ENCODE measurements at regions not wholly inside any gene's neighbourhood (a gene's known extent, or its start where the extent isn't known, plus 50 kb on each side); places are given as distances from the start of the nearest gene placed in this dataset.
"Not testable (repeated sequence)": the region's sequence is repeated elsewhere in the genome, so short reads cannot be mapped to it uniquely, and the experiment has no call there.

DNA sequence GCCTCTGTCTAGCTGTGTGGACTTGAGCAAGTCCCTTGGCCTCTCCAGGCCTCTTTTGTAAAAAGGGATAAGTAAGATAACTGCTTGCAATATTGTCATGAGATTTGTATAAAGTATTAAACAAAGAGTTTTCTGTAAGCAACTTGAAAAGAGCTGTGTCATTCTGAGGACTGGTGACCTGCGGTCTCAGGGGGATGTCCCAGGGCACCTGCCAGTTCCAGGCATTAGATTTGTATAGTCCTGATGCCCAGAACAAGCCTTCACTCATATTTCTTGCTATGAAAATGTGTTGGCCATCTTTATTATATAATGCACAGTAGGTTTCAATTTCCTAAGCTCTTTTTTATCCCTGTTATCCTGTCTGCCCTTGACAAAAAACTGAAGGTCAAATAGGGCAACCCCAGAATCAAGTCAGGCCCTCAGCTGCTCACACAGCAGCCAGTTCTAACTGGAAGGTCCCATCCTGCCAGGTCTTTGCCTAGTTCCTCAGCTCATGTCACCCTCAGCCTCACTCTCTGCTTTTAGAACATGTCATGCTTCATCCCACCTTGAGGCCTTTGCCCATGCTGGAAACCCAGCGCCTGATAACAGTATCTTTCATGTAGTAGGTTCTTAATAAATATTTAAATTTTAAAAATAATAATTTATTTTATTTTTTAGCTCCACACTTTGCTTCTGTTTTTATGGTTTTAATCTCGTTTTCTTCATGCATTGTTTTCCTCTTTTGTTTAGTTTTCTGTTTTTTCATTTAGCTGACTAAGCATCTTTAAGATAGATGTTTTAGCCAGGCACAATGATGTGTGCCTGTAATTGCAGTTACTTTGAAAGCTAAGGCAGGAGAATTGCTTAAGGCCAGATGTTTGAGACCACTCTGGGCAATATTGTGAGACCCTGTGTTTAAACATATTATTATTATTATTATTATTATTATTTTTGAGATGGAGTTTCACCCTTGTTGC is 87.5 kb upstream of the ZNF92 start:
- Histone ChIP-seq H3K27ac (ENCODE audit: low read length) (no peak overlapping the region), H3F3A (ENCODE audit: insufficient read depth, low read length) (no peaks in the 10 kb centered on the region), H3K9me3 (replicated peaks; ENCODE audit: insufficient read depth, low read length) (no peaks in the 10 kb centered on the region), H3K9me2 (replicated peaks; ENCODE audit: insufficient read depth, low read length) (no peaks in the 10 kb centered on the region), H3K9ac (ENCODE audit: low read length) (no peak overlapping the region), H3K36me3 (replicated peaks; ENCODE audit: insufficient read depth, low read length) (no peaks in the 10 kb centered on the region), H3K4me3 (ENCODE audit: low read length) (no peak overlapping the region), H4K20me1 (ENCODE audit: insufficient read depth, low read length) (no peaks in the 10 kb centered on the region), H3K79me2 (ENCODE audit: low read length) (no peaks in the 10 kb centered on the region), H3K27me3 (replicated peaks; ENCODE audit: insufficient read depth, low read length) (no peaks in the 10 kb centered on the region), H3K4me2 (ENCODE audit: low read depth, low read length) (no peak overlapping the region), H3K4me1 (ENCODE audit: low read length) (no peaks in the 10 kb centered on the region), H2AFZ (ENCODE audit: low read length) (no peak overlapping the region)
- no peak for DNase-seq
- TF ChIP-seq, protein P1, sequence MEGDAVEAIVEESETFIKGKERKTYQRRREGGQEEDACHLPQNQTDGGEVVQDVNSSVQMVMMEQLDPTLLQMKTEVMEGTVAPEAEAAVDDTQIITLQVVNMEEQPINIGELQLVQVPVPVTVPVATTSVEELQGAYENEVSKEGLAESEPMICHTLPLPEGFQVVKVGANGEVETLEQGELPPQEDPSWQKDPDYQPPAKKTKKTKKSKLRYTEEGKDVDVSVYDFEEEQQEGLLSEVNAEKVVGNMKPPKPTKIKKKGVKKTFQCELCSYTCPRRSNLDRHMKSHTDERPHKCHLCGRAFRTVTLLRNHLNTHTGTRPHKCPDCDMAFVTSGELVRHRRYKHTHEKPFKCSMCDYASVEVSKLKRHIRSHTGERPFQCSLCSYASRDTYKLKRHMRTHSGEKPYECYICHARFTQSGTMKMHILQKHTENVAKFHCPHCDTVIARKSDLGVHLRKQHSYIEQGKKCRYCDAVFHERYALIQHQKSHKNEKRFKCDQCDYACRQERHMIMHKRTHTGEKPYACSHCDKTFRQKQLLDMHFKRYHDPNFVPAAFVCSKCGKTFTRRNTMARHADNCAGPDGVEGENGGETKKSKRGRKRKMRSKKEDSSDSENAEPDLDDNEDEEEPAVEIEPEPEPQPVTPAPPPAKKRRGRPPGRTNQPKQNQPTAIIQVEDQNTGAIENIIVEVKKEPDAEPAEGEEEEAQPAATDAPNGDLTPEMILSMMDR (IDR thresholded peaks at IDR 0.05; ENCODE audit: low read length), result no peak
- no peak for TF ChIP-seq EZH2 (optimal IDR thresholded peaks at IDR 0.05; ENCODE audit: low read depth, low read length)
- TF ChIP-seq EZH2phosphoT487 (IDR thresholded peaks at IDR 0.05; ENCODE audit: low read length), result no peak

GRCh38 chr7:65285241-65285640 is 88.4 kb upstream of the ZNF92 start:
- not testable (repeated sequence) for H3F3A ChIP-seq (ENCODE audit: insufficient read depth, low read length); H3K9ac ChIP-seq (ENCODE audit: low read length); H3K27ac ChIP-seq (ENCODE audit: low read length); H3K9me3 ChIP-seq (replicated peaks; ENCODE audit: insufficient read depth, low read length); H2AFZ ChIP-seq (ENCODE audit: low read length); H3K27me3 ChIP-seq (replicated peaks; ENCODE audit: insufficient read depth, low read length); H3K36me3 ChIP-seq (replicated peaks; ENCODE audit: insufficient read depth, low read length); DNase-seq; H3K4me1 ChIP-seq (ENCODE audit: low read length); H3K9me2 ChIP-seq (replicated peaks; ENCODE audit: insufficient read depth, low read length); H3K4me3 ChIP-seq (ENCODE audit: low read length); H4K20me1 ChIP-seq (ENCODE audit: insufficient read depth, low read length); H3K79me2 ChIP-seq (ENCODE audit: low read length); H3K4me2 ChIP-seq (ENCODE audit: low read depth, low read length)

DNA sequence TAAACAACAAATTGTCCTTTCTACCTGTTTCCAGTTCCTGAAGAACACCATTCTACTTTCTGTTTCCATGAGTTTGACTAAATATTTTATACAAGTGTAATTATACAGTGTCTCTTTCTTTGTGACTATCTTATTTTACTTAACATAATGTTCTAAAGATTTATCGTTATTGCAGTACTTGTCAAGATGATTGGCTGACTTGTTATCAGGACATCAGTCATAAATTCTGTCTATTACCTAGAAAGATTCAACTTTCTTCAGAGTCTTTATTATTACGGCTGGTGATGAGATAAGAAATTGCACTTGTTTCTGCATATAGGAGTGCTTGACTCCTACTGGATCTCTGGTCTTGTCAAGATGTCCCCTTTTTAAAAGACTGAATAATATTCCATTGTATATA is 93.9 kb upstream of the ZNF92 start:
- no peak overlapping the region for H3K9ac ChIP-seq (ENCODE audit: low read length)
- no peak overlapping the region for H3K4me3 ChIP-seq (ENCODE audit: low read length)
- TF ChIP-seq EZH2phosphoT487 (IDR thresholded peaks at IDR 0.05; ENCODE audit: low read length) (no peak), EZH2 (optimal IDR thresholded peaks at IDR 0.05; ENCODE audit: low read depth, low read length) (no peak)
- TF ChIP-seq, protein P1 (IDR thresholded peaks at IDR 0.05; ENCODE audit: low read length), result no peak
- H3K9me2 ChIP-seq (replicated peaks; ENCODE audit: insufficient read depth, low read length), result no peaks in the 10 kb centered on the region
- no peak overlapping the region for H3K4me2 ChIP-seq (ENCODE audit: low read depth, low read length)
- no peak overlapping the region for H3K27ac ChIP-seq (ENCODE audit: low read length)
- no peaks in the 10 kb centered on the region for H3K79me2 ChIP-seq (ENCODE audit: low read length)
- H3K36me3 ChIP-seq (replicated peaks; ENCODE audit: insufficient read depth, low read length), result no peaks in the 10 kb centered on the region
- no peaks in the 10 kb centered on the region for H3F3A ChIP-seq (ENCODE audit: insufficient read depth, low read length)
- H2AFZ ChIP-seq (ENCODE audit: low read length), result no peak overlapping the region
- no peaks in the 10 kb centered on the region for H3K4me1 ChIP-seq (ENCODE audit: low read length)
- no peaks in the 10 kb centered on the region for H3K9me3 ChIP-seq (replicated peaks; ENCODE audit: insufficient read depth, low read length)
- DNase-seq, result no peak
- no peaks in the 10 kb centered on the region for H3K27me3 ChIP-seq (replicated peaks; ENCODE audit: insufficient read depth, low read length)
- H4K20me1 ChIP-seq (ENCODE audit: insufficient read depth, low read length), result no peaks in the 10 kb centered on the region

DNA sequence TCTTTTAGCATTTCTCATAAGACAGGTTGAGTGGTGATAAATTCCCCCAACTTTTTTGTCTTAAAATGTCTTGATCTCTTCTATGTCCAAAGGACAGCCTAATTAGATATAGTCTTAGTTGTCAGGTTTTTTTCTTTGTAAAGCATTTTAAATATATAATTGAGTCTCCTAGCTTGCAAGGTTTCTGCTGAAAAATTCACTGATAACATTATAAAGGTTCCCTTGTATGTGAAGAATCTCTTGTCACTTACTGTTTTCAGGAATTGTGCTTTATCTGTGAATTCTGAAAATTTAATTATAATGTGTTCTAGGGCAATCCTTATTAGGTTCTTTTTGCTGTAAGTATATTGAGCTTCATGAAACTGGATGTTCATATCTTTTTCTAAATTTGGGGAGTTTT is 96.8 kb upstream of the ZNF92 start:
- Histone ChIP-seq H4K20me1 (ENCODE audit: insufficient read depth, low read length) (no peaks in the 10 kb centered on the region), H3K27ac (ENCODE audit: low read length) (no peak overlapping the region), H3K9me2 (replicated peaks; ENCODE audit: insufficient read depth, low read length) (no peaks in the 10 kb centered on the region), H3K4me2 (ENCODE audit: low read depth, low read length) (no peak overlapping the region), H2AFZ (ENCODE audit: low read length) (no peak overlapping the region), H3K79me2 (ENCODE audit: low read length) (no peaks in the 10 kb centered on the region), H3K36me3 (replicated peaks; ENCODE audit: insufficient read depth, low read length) (no peaks in the 10 kb centered on the region), H3F3A (ENCODE audit: insufficient read depth, low read length) (no peaks in the 10 kb centered on the region), H3K4me3 (ENCODE audit: low read length) (no peak overlapping the region), H3K27me3 (replicated peaks; ENCODE audit: insufficient read depth, low read length) (no peaks in the 10 kb centered on the region), H3K4me1 (ENCODE audit: low read length) (no peaks in the 10 kb centered on the region), H3K9me3 (replicated peaks; ENCODE audit: insufficient read depth, low read length) (no peaks in the 10 kb centered on the region), H3K9ac (ENCODE audit: low read length) (no peak overlapping the region)
- no peak for DNase-seq
- no peak for TF ChIP-seq EZH2 (optimal IDR thresholded peaks at IDR 0.05; ENCODE audit: low read depth, low read length)
- TF ChIP-seq, protein P1 (IDR thresholded peaks at IDR 0.05; ENCODE audit: low read length), result no peak
- no peak for TF ChIP-seq EZH2phosphoT487 (IDR thresholded peaks at IDR 0.05; ENCODE audit: low read length)

DNA sequence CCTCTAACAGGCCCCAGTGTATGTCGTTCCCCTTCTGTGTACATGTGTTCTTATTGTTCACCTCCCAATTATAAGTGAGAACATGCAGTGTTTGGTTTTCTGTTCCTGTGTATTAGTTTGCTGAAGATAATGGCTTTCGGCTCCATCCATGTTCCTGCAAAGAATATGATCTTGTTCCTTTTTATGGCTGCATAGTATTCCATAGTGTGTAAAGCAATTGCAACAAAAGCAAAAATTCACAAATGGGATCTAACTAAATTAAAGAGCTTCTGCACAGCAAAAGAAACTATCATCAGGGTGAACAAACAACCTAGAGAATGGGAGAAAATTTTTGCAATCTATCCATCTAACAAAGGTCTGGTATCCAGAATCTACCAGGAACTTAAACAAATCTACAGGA is 102.2 kb upstream of the ZNF92 start:
- H3K9me2 ChIP-seq (replicated peaks; ENCODE audit: insufficient read depth, low read length); H3K9ac ChIP-seq (ENCODE audit: low read length); H3K9me3 ChIP-seq (replicated peaks; ENCODE audit: insufficient read depth, low read length); H4K20me1 ChIP-seq (ENCODE audit: insufficient read depth, low read length); H3K27me3 ChIP-seq (replicated peaks; ENCODE audit: insufficient read depth, low read length); H2AFZ ChIP-seq (ENCODE audit: low read length); H3K4me1 ChIP-seq (ENCODE audit: low read length); H3K4me3 ChIP-seq (ENCODE audit: low read length); H3K4me2 ChIP-seq (ENCODE audit: low read depth, low read length); H3K79me2 ChIP-seq (ENCODE audit: low read length); H3K27ac ChIP-seq (ENCODE audit: low read length); DNase-seq; H3K36me3 ChIP-seq (replicated peaks; ENCODE audit: insufficient read depth, low read length); H3F3A ChIP-seq (ENCODE audit: insufficient read depth, low read length): not testable (repeated sequence)

Data from MM.1S (cell line).